GM19467 (cell line): ENCODE measurements at regions not wholly inside any gene's neighbourhood (a gene's known extent, or its start where the extent isn't known, plus 50 kb on each side); places are given as distances from the start of the nearest gene placed in this dataset.

ENCODE experiments used
- ATAC-seq: cut with Tn5 transposase; IDR thresholded peaks from one replicate; pipeline ENCODE4 v1.9.1; 2021; ENCODE audit warnings: mild to moderate bottlenecking, moderate library complexity; ENCODE audit not compliant: unreplicated experiment

- ATAC-seq: peak; percentile 97
These were observed 66.2 kb downstream of the PTGER2 start for GRCh38 chr14:52380294-52380693.
